ENCODE measurements at regions not wholly inside any gene's neighbourhood (a gene's known extent, or its start where the extent isn't known, plus 50 kb on each side); places are given as distances from the start of the nearest gene placed in this dataset.

GRCh38 chrX:23202326-23202725 lies 132.3 kb upstream of the PTCHD1 start:
- H3K4me2 ChIP-seq: no peak overlapping the region
- TF ChIP-seq SMC3 (IDR thresholded peaks at IDR 0.05; ENCODE audit: low read depth, low read length) (no peak), MXI1 (IDR thresholded peaks at IDR 0.05; ENCODE audit: low read depth, low read length) (no peak), FOXM1 (IDR thresholded peaks at IDR 0.05; ENCODE audit: low read depth) (no peak), POLR2AphosphoS5 (IDR thresholded peaks at IDR 0.05; ENCODE audit: low read depth, low read length) (no peak), USF1 (IDR thresholded peaks at IDR 0.05; ENCODE audit: borderline replicate concordance, low read depth) (no peak), RXRA (IDR thresholded peaks at IDR 0.05; ENCODE audit: borderline replicate concordance, low read depth) (no peak), NRF1 (IDR thresholded peaks at IDR 0.05; ENCODE audit: low read depth, low read length) (no peak), CHD2 (IDR thresholded peaks at IDR 0.05; ENCODE audit: low read length, partially characterized antibody) (no peak), EP300 (IDR thresholded peaks at IDR 0.05; ENCODE audit: borderline replicate concordance in 1 of 2, low read depth in 1 of 2, low read length in 1 of 2) (no peak), TEAD4 (IDR thresholded peaks at IDR 0.05; ENCODE audit: borderline replicate concordance, insufficient read depth) (no peak), FOXJ3 (CRISPR knock-in tag; IDR thresholded peaks at IDR 0.05) (no peak), RAD21 (IDR thresholded peaks at IDR 0.05; ENCODE audit: low read length) (no peak), YY1 (IDR thresholded peaks at IDR 0.05; ENCODE audit: low read depth) (no peak), REST (IDR thresholded peaks at IDR 0.05; ENCODE audit: low read depth, low read length) (no peak), CTCF (IDR thresholded peaks at IDR 0.05) (no peak), PBX3 (IDR thresholded peaks at IDR 0.05) (no peak), ELF1 (IDR thresholded peaks at IDR 0.05) (no peak)
- TF ChIP-seq, protein P1, sequence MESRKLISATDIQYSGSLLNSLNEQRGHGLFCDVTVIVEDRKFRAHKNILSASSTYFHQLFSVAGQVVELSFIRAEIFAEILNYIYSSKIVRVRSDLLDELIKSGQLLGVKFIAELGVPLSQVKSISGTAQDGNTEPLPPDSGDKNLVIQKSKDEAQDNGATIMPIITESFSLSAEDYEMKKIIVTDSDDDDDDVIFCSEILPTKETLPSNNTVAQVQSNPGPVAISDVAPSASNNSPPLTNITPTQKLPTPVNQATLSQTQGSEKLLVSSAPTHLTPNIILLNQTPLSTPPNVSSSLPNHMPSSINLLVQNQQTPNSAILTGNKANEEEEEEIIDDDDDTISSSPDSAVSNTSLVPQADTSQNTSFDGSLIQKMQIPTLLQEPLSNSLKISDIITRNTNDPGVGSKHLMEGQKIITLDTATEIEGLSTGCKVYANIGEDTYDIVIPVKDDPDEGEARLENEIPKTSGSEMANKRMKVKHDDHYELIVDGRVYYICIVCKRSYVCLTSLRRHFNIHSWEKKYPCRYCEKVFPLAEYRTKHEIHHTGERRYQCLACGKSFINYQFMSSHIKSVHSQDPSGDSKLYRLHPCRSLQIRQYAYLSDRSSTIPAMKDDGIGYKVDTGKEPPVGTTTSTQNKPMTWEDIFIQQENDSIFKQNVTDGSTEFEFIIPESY (IDR thresholded peaks at IDR 0.05; ENCODE audit: borderline replicate concordance, low read depth): no peak
- TF ChIP-seq, protein P2, sequence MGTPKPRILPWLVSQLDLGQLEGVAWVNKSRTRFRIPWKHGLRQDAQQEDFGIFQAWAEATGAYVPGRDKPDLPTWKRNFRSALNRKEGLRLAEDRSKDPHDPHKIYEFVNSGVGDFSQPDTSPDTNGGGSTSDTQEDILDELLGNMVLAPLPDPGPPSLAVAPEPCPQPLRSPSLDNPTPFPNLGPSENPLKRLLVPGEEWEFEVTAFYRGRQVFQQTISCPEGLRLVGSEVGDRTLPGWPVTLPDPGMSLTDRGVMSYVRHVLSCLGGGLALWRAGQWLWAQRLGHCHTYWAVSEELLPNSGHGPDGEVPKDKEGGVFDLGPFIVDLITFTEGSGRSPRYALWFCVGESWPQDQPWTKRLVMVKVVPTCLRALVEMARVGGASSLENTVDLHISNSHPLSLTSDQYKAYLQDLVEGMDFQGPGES (IDR thresholded peaks at IDR 0.05; ENCODE audit: low read depth, low read length): no peak
- no peaks in the 10 kb centered on the region for H3K36me3 ChIP-seq (replicated peaks in 1 of 2; ENCODE audit: control insufficient read depth in 1 of 2, insufficient read depth in 2 of 2, low read length in 1 of 2)
- H4K20me1 ChIP-seq (ENCODE audit: insufficient read depth): no peaks in the 10 kb centered on the region
- no peak overlapping the region for H3K9ac ChIP-seq
- ChIA-PET CTCF (no interaction called here), POLR2A (no interaction called here)
- WGBS (ENCODE audit: low lambda C conversion rate): 7% methylated on average over 4 of the region's 4 CpGs
- no peak overlapping the region for H3K4me3 ChIP-seq (ENCODE audit: low read depth in 2 of 2, low read length in 1 of 2)
- H3K4me1 ChIP-seq (ENCODE audit: control insufficient read depth in 1 of 2, insufficient read depth in 2 of 2, low read depth in 1 of 2, low read length in 1 of 2): no peaks in the 10 kb centered on the region
- H3K27me3 ChIP-seq (ENCODE audit: insufficient read depth): no peaks in the 10 kb centered on the region
- no peaks in the 10 kb centered on the region; the same call in 1 of the 2 replicates for H3K9me3 ChIP-seq
- no peaks in the 10 kb centered on the region for H3K79me2 ChIP-seq (ENCODE audit: insufficient read depth)
- no peaks in the 10 kb centered on the region for H3F3A ChIP-seq (replicated peaks; ENCODE audit: insufficient read depth)
- H3K27ac ChIP-seq (ENCODE audit: low read depth in 2 of 2, low read length in 1 of 2): no peak overlapping the region
- DNase-seq: no peak
- no peaks in the 10 kb centered on the region for H3K9me2 ChIP-seq
- H2AFZ ChIP-seq (ENCODE audit: low read depth): no peak overlapping the region
